Fibroblast of lung (primary cell): ENCODE measurements at regions not wholly inside any gene's neighbourhood (a gene's known extent, or its start where the extent isn't known, plus 50 kb on each side); places are given as distances from the start of the nearest gene placed in this dataset.
A peak's percentile ranks its signal among the peaks of the same experiment; 100 is the strongest.

Experiments used
- DNase-seq, 2 donors: peaks; one replicate each; pipeline versions ENCODE4 v3.0.0 to v3.0.0-alpha.2; 2010; ENCODE audit warnings: low read depth in 2 of 2
- H2AFZ ChIP-seq: 2 replicates; pipeline ENCODE4 v1.5.1; 2012; ENCODE audit warnings: low read length, control low read depth, inconsistent platforms
- H3K27ac ChIP-seq: 2 replicates; pipeline ENCODE4 v1.5.1; 2011; ENCODE audit warnings: low read length, control low read depth; ENCODE audit not compliant: insufficient read depth
- H3K27me3 ChIP-seq: 2 replicates; pipeline ENCODE4 v1.5.1; 2011; ENCODE audit warnings: mild to moderate bottlenecking, low read length; ENCODE audit not compliant: control insufficient read depth, insufficient read depth
- H3K36me3 ChIP-seq: 2 replicates; pipeline ENCODE4 v1.5.1; 2011; ENCODE audit warnings: low read length; ENCODE audit not compliant: control insufficient read depth, insufficient read depth
- H3K4me1 ChIP-seq: 2 replicates; pipeline ENCODE4 v1.5.1; 2011; ENCODE audit warnings: low read length; ENCODE audit not compliant: control insufficient read depth, insufficient read depth; ENCODE audit errors: extremely low read depth
- H3K4me2 ChIP-seq: 2 replicates; pipeline ENCODE4 v1.5.1; 2011; ENCODE audit warnings: low read length, control low read depth; ENCODE audit not compliant: insufficient read depth; ENCODE audit errors: extremely low read depth
- H3K4me3 ChIP-seq, 4 experiments: fragments of 200-600 bp in 1 of 4; sonication (generic) in 1 of 4; replicated peaks in 1 of 4; 2 replicates each; pipeline ENCODE4 v1.5.1; 2011 to 2016; ENCODE audit warnings: low read length in 4 of 4, low read depth in 3 of 4, mild to moderate bottlenecking in 3 of 4, control low read depth in 2 of 4, inconsistent platforms in 1 of 4, mixed read lengths in 1 of 4; ENCODE audit not compliant: insufficient read depth in 1 of 4; ENCODE audit errors: control extremely low read depth in 1 of 4
- H3K79me2 ChIP-seq: 2 replicates; pipeline ENCODE4 v1.5.1; 2012; ENCODE audit warnings: mild to moderate bottlenecking, low read length, inconsistent platforms; ENCODE audit not compliant: control insufficient read depth, insufficient read depth
- H3K9ac ChIP-seq: 2 replicates; pipeline ENCODE4 v1.5.1; 2011; ENCODE audit warnings: mild to moderate bottlenecking, low read length, control low read depth; ENCODE audit not compliant: insufficient read depth
- H3K9me3 ChIP-seq: 2 replicates; pipeline ENCODE4 v1.5.1; 2012; ENCODE audit warnings: low read depth, low read length; ENCODE audit not compliant: control insufficient read depth, insufficient read depth
- H4K20me1 ChIP-seq: 2 replicates; pipeline ENCODE4 v1.5.1; 2011; ENCODE audit warnings: low read length; ENCODE audit not compliant: control insufficient read depth, insufficient read depth; ENCODE audit errors: extremely low read depth
- CTCF ChIP-seq, 2 donors: IDR thresholded peaks in 1 of 2; conservative IDR thresholded peaks in 1 of 2; 1 replicate in 1 of 2; 2 replicates in 1 of 2; pipeline ENCODE4 v1.5.1; 2011 to 2012; ENCODE audit warnings: low read length in 2 of 2, control low read depth in 1 of 2, inconsistent platforms in 1 of 2, low read depth in 1 of 2, mild to moderate bottlenecking in 1 of 2
- EZH2 ChIP-seq: IDR thresholded peaks from 2 replicates; pipeline ENCODE4 v1.5.1; 2012; ENCODE audit warnings: low read length, control low read depth, mild to moderate bottlenecking; ENCODE audit errors: missing control alignments

GRCh38 chr3:89622063-89622700 is 514.8 kb downstream of the EPHA3 start:
- TF ChIP-seq CTCF (conservative IDR thresholded peaks at IDR 0.05 in 1 of 2, IDR thresholded peaks at IDR 0.05 in 1 of 2; ENCODE audit: low read depth in 1 of 2, low read length in 2 of 2) = no peak
- TF ChIP-seq EZH2 = no peak
- Histone ChIP-seq H3K27ac (no peak overlapping the region), H3K4me3 (no peak overlapping the region), H3K36me3 (no peaks in the 10 kb centered on the region), H3K9ac (no peak overlapping the region), H2AFZ (no peak overlapping the region), H3K4me2 (no peak overlapping the region), H3K4me1 (no peaks in the 10 kb centered on the region), H3K27me3 (no peaks in the 10 kb centered on the region), H4K20me1 (no peaks in the 10 kb centered on the region), H3K9me3 (no peaks in the 10 kb centered on the region), H3K79me2 (no peaks in the 10 kb centered on the region)
- DNase-seq = peak in 1 of 2 donors; percentile 31

- no peak overlapping the region for H2AFZ ChIP-seq
- H3K79me2 ChIP-seq = no peaks in the 10 kb centered on the region
- TF ChIP-seq CTCF (conservative IDR thresholded peaks at IDR 0.05 in 1 of 2, IDR thresholded peaks at IDR 0.05 in 1 of 2; ENCODE audit: low read depth in 1 of 2, low read length in 2 of 2) (no peak), EZH2 (no peak)
- no peaks in the 10 kb centered on the region for H4K20me1 ChIP-seq
- no peaks in the 10 kb centered on the region for H3K27me3 ChIP-seq
- H3K4me2 ChIP-seq = no peak overlapping the region
- H3K27ac ChIP-seq = no peak overlapping the region
- no peak overlapping the region for H3K4me3 ChIP-seq
- no peak overlapping the region for H3K9ac ChIP-seq
- no peaks in the 10 kb centered on the region for H3K9me3 ChIP-seq
- no peaks in the 10 kb centered on the region for H3K4me1 ChIP-seq
- H3K36me3 ChIP-seq = no peaks in the 10 kb centered on the region
- no peak for DNase-seq
Measured at GRCh38 chr3:89624494-89624893, 517.1 kb downstream of the EPHA3 start.

GRCh38 chr3:89625945-89626344 is 518.5 kb downstream of the EPHA3 start:
- no peak for TF ChIP-seq EZH2
- TF ChIP-seq CTCF (conservative IDR thresholded peaks at IDR 0.05 in 1 of 2, IDR thresholded peaks at IDR 0.05 in 1 of 2; ENCODE audit: low read depth in 1 of 2, low read length in 2 of 2) = no peak
- H3K4me2 ChIP-seq = no peak overlapping the region
- H3K27me3 ChIP-seq = no peaks in the 10 kb centered on the region
- no peak overlapping the region for H3K4me3 ChIP-seq
- DNase-seq = no peak
- H3K4me1 ChIP-seq = no peaks in the 10 kb centered on the region
- H3K9me3 ChIP-seq = no peaks in the 10 kb centered on the region
- H3K27ac ChIP-seq = no peak overlapping the region
- H3K36me3 ChIP-seq = no peaks in the 10 kb centered on the region
- H3K79me2 ChIP-seq = no peaks in the 10 kb centered on the region
- no peak overlapping the region for H2AFZ ChIP-seq
- H3K9ac ChIP-seq = no peak overlapping the region
- no peaks in the 10 kb centered on the region for H4K20me1 ChIP-seq
